Ishikawa (cell line): ENCODE measurements at regions not wholly inside any gene's neighbourhood (a gene's known extent, or its start where the extent isn't known, plus 50 kb on each side); places are given as distances from the start of the nearest gene placed in this dataset.

Source experiments
- CEBPB ChIP-seq: IDR thresholded peaks from 2 replicates; pipeline ENCODE4 v1.6.1; 2012
- CREB1 ChIP-seq: IDR thresholded peaks from 2 replicates; pipeline ENCODE4 v1.6.1; 2012; ENCODE audit warnings: low read depth
- EGR1 ChIP-seq: IDR thresholded peaks from 2 replicates; pipeline ENCODE4 v1.6.1; 2012
- EP300 ChIP-seq: IDR thresholded peaks from 2 replicates; pipeline ENCODE4 v1.6.1; 2012; ENCODE audit warnings: borderline replicate concordance
- FOXM1 ChIP-seq: IDR thresholded peaks from 2 replicates; pipeline ENCODE4 v1.6.1; 2012; ENCODE audit warnings: low read depth, borderline replicate concordance
- NFIC ChIP-seq: IDR thresholded peaks from 2 replicates; pipeline ENCODE4 v1.6.1; 2012
- RAD21 ChIP-seq: IDR thresholded peaks from 2 replicates; pipeline ENCODE4 v1.6.1; 2012; ENCODE audit warnings: low read depth
- TAF1 ChIP-seq: IDR thresholded peaks from 2 replicates; pipeline ENCODE4 v1.6.1; 2012; ENCODE audit warnings: low read depth, mild to moderate bottlenecking
- TCF12 ChIP-seq: IDR thresholded peaks from 2 replicates; pipeline ENCODE4 v1.6.1; 2012; ENCODE audit warnings: low read depth
- TEAD4 ChIP-seq: IDR thresholded peaks from 2 replicates; pipeline ENCODE4 v1.6.1; 2012
- USF1 ChIP-seq: IDR thresholded peaks from 2 replicates; pipeline ENCODE4 v1.6.1; 2012
- YY1 ChIP-seq: IDR thresholded peaks from 2 replicates; pipeline ENCODE4 v1.6.1; 2012; ENCODE audit warnings: low read depth
- TF ChIP-seq, protein P1 (sequence below): IDR thresholded peaks from 2 replicates; pipeline ENCODE4 v1.6.1; 2012; ENCODE audit warnings: low read depth, mild to moderate bottlenecking
- TF ChIP-seq, protein P2 (sequence below): IDR thresholded peaks from 2 replicates; pipeline ENCODE4 v1.6.1; 2012

DNA sequence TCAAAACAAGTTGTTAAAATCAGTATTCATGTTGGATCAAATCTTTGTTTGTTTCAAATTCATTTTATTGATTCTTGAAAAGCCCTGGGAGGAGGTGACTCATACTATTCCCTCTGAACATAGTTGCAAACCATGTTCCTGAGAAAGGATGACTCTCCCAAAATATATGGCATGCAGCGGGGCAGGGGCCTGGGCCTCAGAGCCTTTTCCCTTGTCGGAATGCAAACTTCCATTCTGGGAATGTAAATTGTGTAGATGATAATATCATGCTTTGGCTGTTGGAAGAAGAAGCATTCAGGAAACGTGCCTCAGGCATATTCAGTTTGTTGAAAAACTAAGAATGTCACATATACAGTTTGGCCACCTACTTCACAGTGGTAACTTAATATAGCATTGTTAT is 242.0 kb downstream of the AUH start:
- TF ChIP-seq TCF12 (no peak), CREB1 (no peak), FOXM1 (no peak), TAF1 (no peak), EP300 (no peak), CEBPB (no peak), YY1 (no peak), RAD21 (no peak), EGR1 (no peak), NFIC (no peak), TEAD4 (no peak), USF1 (no peak)
- TF ChIP-seq, protein P1, sequence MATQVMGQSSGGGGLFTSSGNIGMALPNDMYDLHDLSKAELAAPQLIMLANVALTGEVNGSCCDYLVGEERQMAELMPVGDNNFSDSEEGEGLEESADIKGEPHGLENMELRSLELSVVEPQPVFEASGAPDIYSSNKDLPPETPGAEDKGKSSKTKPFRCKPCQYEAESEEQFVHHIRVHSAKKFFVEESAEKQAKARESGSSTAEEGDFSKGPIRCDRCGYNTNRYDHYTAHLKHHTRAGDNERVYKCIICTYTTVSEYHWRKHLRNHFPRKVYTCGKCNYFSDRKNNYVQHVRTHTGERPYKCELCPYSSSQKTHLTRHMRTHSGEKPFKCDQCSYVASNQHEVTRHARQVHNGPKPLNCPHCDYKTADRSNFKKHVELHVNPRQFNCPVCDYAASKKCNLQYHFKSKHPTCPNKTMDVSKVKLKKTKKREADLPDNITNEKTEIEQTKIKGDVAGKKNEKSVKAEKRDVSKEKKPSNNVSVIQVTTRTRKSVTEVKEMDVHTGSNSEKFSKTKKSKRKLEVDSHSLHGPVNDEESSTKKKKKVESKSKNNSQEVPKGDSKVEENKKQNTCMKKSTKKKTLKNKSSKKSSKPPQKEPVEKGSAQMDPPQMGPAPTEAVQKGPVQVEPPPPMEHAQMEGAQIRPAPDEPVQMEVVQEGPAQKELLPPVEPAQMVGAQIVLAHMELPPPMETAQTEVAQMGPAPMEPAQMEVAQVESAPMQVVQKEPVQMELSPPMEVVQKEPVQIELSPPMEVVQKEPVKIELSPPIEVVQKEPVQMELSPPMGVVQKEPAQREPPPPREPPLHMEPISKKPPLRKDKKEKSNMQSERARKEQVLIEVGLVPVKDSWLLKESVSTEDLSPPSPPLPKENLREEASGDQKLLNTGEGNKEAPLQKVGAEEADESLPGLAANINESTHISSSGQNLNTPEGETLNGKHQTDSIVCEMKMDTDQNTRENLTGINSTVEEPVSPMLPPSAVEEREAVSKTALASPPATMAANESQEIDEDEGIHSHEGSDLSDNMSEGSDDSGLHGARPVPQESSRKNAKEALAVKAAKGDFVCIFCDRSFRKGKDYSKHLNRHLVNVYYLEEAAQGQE, result no peak
- TF ChIP-seq, protein P2, sequence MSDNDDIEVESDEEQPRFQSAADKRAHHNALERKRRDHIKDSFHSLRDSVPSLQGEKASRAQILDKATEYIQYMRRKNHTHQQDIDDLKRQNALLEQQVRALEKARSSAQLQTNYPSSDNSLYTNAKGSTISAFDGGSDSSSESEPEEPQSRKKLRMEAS, result no peak
